IMR-90 (cell line): ENCODE measurements at regions not wholly inside any gene's neighbourhood (a gene's known extent, or its start where the extent isn't known, plus 50 kb on each side); places are given as distances from the start of the nearest gene placed in this dataset.

Source experiments
- ATAC-seq: fragments of 200-7000 bp; cut with Tn5 transposase; 2 replicates; pipeline ENCODE4 v1.9.1; 2020; ENCODE audit warnings: low read depth, mild to moderate bottlenecking, moderate library complexity
- BruUV-seq: library from RNA; stranded (reverse); fragments of 400-500 nt; replicated peaks from 2 replicates; lab custom pipeline; 2021; lab: Mats Ljungman, UMichigan
- CTCF ChIA-PET: fragments of 300-600 bp; formaldehyde crosslinking; extraction: SDS; loops from one replicate; lab custom pipeline; 2021; ENCODE audit warnings: antibody characterized with exemption; lab: Yijun Ruan, JAX
- POLR2A ChIA-PET: fragments of 300-600 bp; sonication (Branson Sonifier 250); formaldehyde crosslinking; loops from one replicate; lab custom pipeline; 2022; ENCODE audit warnings: antibody characterized with exemption; ENCODE audit not compliant: unreplicated experiment; lab: Charles Lee
- DNase-seq: peaks from one replicate; pipeline ENCODE4 v3.0.0; 2013
- H2AFZ ChIP-seq: replicated peaks from 2 replicates; pipeline ENCODE3; 2013; ENCODE audit warnings: low read length, mild to moderate bottlenecking; ENCODE audit not compliant: poor library complexity
- H2AK5ac ChIP-seq: 2 replicates; pipeline ENCODE4 v1.6.1; 2013; ENCODE audit warnings: low read depth, low read length, inconsistent platforms
- H2AK9ac ChIP-seq: replicated peaks from 2 replicates; pipeline ENCODE3; 2013; ENCODE audit warnings: mild to moderate bottlenecking, low read depth, low read length, moderate library complexity; ENCODE audit not compliant: poor library complexity
- H2BK120ac ChIP-seq: 2 replicates; pipeline ENCODE4 v1.6.1; 2013; ENCODE audit warnings: low read depth, low read length, inconsistent platforms
- H2BK15ac ChIP-seq: 3 replicates; pipeline ENCODE4 v1.6.1; 2013; ENCODE audit warnings: low read depth, low read length, inconsistent platforms
- H2BK20ac ChIP-seq: 2 replicates; pipeline ENCODE4 v1.6.1; 2013; ENCODE audit warnings: low read depth, mild to moderate bottlenecking, inconsistent platforms, low read length, moderate library complexity
- H2BK5ac ChIP-seq: 2 replicates; pipeline ENCODE4 v1.6.1; 2013; ENCODE audit warnings: mild to moderate bottlenecking, low read depth, low read length, inconsistent platforms; ENCODE audit not compliant: poor library complexity, severe bottlenecking
- H3K14ac ChIP-seq: replicated peaks from 2 replicates; pipeline ENCODE4 v1.6.1; 2013; ENCODE audit warnings: low read depth, low read length, inconsistent platforms
- H3K18ac ChIP-seq: 2 replicates; pipeline ENCODE4 v1.6.1; 2013; ENCODE audit warnings: low read depth, low read length, control low read depth
- H3K23ac ChIP-seq: 2 replicates; pipeline ENCODE4 v1.6.1; 2013; ENCODE audit warnings: low read depth, low read length, inconsistent platforms
- H3K27ac ChIP-seq: 2 replicates; pipeline ENCODE4 v1.5.1; 2013; ENCODE audit warnings: mild to moderate bottlenecking, control low read depth, low read length; ENCODE audit not compliant: insufficient read depth
- H3K27me3 ChIP-seq: 2 replicates; pipeline ENCODE4 v1.6.1; 2013; ENCODE audit warnings: low read length; ENCODE audit not compliant: control insufficient read depth, insufficient read depth
- H3K36me3 ChIP-seq: 2 replicates; pipeline ENCODE4 v1.6.1; 2013; ENCODE audit warnings: low read length, mixed read lengths; ENCODE audit not compliant: control insufficient read depth, insufficient read depth
- H3K4ac ChIP-seq: 2 replicates; pipeline ENCODE4 v1.6.1; 2013; ENCODE audit warnings: low read depth, low read length, inconsistent platforms
- H3K4me1 ChIP-seq: 2 replicates; pipeline ENCODE4 v1.6.1; 2013; ENCODE audit warnings: low read length, mixed read lengths; ENCODE audit not compliant: control insufficient read depth, insufficient read depth
- H3K4me2 ChIP-seq: 2 replicates; pipeline ENCODE4 v1.6.1; 2013; ENCODE audit warnings: low read depth, mild to moderate bottlenecking, control low read depth, low read length, moderate library complexity
- H3K4me3 ChIP-seq: 2 replicates; pipeline ENCODE4 v1.5.1; 2013; ENCODE audit warnings: low read depth, mild to moderate bottlenecking, control low read depth, low read length, moderate library complexity; ENCODE audit not compliant: insufficient read depth
- H3K56ac ChIP-seq: 2 replicates; pipeline ENCODE4 v1.6.1; 2013; ENCODE audit warnings: low read length, inconsistent platforms; ENCODE audit not compliant: insufficient read depth; ENCODE audit errors: extremely low read depth
- H3K79me1 ChIP-seq, 2 experiments: 2 replicates each; pipeline ENCODE4 v1.6.1; 2013; ENCODE audit warnings: low read length in 2 of 2, inconsistent platforms in 1 of 2, low read depth in 1 of 2
- H3K9ac ChIP-seq: 2 replicates; pipeline ENCODE4 v1.6.1; 2013; ENCODE audit warnings: low read depth, low read length, control low read depth
- H3K9me1 ChIP-seq: 2 replicates; pipeline ENCODE4 v1.6.1; 2013; ENCODE audit warnings: low read length, inconsistent platforms; ENCODE audit not compliant: insufficient read depth
- H3K9me3 ChIP-seq: 2 replicates; pipeline ENCODE4 v1.6.1; 2013; ENCODE audit warnings: low read length; ENCODE audit not compliant: control insufficient read depth, insufficient read depth
- H4K20me1 ChIP-seq: 2 replicates; pipeline ENCODE4 v1.6.1; 2013; ENCODE audit warnings: low read length, inconsistent platforms; ENCODE audit not compliant: insufficient read depth
- H4K5ac ChIP-seq: 2 replicates; pipeline ENCODE4 v1.6.1; 2013; ENCODE audit warnings: mild to moderate bottlenecking, low read depth, low read length, control low read depth
- H4K8ac ChIP-seq, 2 experiments: 2 replicates each; pipeline ENCODE4 v1.6.1; 2013; ENCODE audit warnings: low read depth in 2 of 2, low read length in 2 of 2, control low read depth in 1 of 2, inconsistent platforms in 1 of 2
- H4K91ac ChIP-seq: 2 replicates; pipeline ENCODE4 v1.6.1; 2013; ENCODE audit warnings: low read depth, low read length, inconsistent platforms; ENCODE audit not compliant: insufficient read depth
- FOS ChIP-seq: fragments of 150-350 bp; IDR thresholded peaks from 2 replicates; pipeline ENCODE4 v1.6.1; 2016; ENCODE audit warnings: low read depth, low read length
- MAZ ChIP-seq: IDR thresholded peaks from 2 replicates; pipeline ENCODE4 v1.6.1; 2012; ENCODE audit warnings: low read depth, mild to moderate bottlenecking, low read length, improper control_type of control experiment, moderate library complexity, borderline replicate concordance
- NFE2L2 ChIP-seq: fragments of 150-350 bp; IDR thresholded peaks from 2 replicates; pipeline ENCODE4 v1.6.1; 2016; ENCODE audit warnings: low read depth, mild to moderate bottlenecking, low read length
- POLR2A ChIP-seq: IDR thresholded peaks from 2 replicates; pipeline ENCODE4 v1.6.1; 2012; ENCODE audit warnings: mild to moderate bottlenecking, low read depth, low read length
- RCOR1 ChIP-seq: IDR thresholded peaks from 2 replicates; pipeline ENCODE4 v1.6.1; 2012; ENCODE audit warnings: mild to moderate bottlenecking, low read length, improper control_type of control experiment; ENCODE audit not compliant: insufficient replicate concordance
- RFX5 ChIP-seq: IDR thresholded peaks from 2 replicates; pipeline ENCODE4 v1.8.0; 2012; ENCODE audit warnings: low read depth, mild to moderate bottlenecking, low read length, moderate library complexity
- WGBS, 2 experiments: methylation state at CpG; one replicate each; pipeline versions ENCODE4 v1.1.5 to v1.1.7; 2013; ENCODE audit warnings: missing lambda C conversion rate in 2 of 2; ENCODE audit not compliant: insufficient read length in 1 of 2; ENCODE audit errors: extremely low coverage in 2 of 2; 5-methylcytosine and 5-hydroxymethylcytosine counted together
- dilution Hi-C: fragments of 300-500 bp; cut with HindIII; formaldehyde crosslinking; loops from one replicate; pipeline ENCODE4 v1.14.3; 2018; ENCODE audit warnings: low sequenced_read_pairs; ENCODE audit not compliant: unreplicated experiment
- in situ Hi-C: fragments of 300-500 bp; cut with MboI; formaldehyde crosslinking; loops from 3 replicates; pipeline ENCODE4 v1.14.3; 2019; ENCODE audit warnings: low sequenced_read_pairs, inconsistent platforms, mixed read lengths
- intact Hi-C: fragments of 100-400 bp; cut with micrococcal nuclease; formaldehyde crosslinking; loops from 2 replicates; pipeline ENCODE4 v1.10.0; 2022

DNA sequence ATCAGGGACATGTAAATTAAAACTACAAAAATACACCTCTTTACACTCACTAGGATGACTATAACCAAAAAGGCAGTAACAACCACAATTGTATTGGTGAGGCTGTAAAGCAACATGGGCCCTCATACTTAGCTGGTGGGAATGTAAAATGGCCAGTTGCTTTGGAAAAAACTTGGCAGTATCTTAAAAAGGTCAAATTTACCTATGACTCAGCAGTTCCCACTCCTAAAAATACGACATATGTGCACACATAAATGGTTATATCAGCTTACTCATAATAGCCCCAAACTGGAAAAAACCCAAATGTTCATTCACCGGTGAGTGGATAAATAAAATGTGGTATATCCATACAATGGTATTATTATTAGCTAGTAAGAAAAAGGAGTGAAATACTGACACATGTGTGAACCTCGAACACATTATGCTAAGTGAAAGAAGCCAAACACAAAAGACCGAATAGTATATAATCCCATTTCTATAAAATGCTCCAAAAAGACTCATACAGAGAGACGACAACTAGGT, 391.4 kb downstream of the NPIPA8 start:
- no peak overlapping the region for H3K4ac ChIP-seq
- H4K91ac ChIP-seq = no peak overlapping the region
- dilution Hi-C loops (no loop called here), in situ Hi-C loops (no loop called here), intact Hi-C loops (no loop called here)
- H2BK120ac ChIP-seq = no peak overlapping the region
- no peaks in the 10 kb centered on the region for H4K20me1 ChIP-seq
- ATAC-seq (no peak), DNase-seq (no peak)
- no peak overlapping the region for H3K27ac ChIP-seq
- no peaks in the 10 kb centered on the region for H3K9me3 ChIP-seq
- no peaks in the 10 kb centered on the region for H3K79me1 ChIP-seq
- no peak overlapping the region for H3K14ac ChIP-seq
- H2AK9ac ChIP-seq = no peak overlapping the region
- H2BK5ac ChIP-seq = no peak overlapping the region
- no peak overlapping the region for H2AK5ac ChIP-seq
- no peak overlapping the region for H3K23ac ChIP-seq
- H4K8ac ChIP-seq = no peak overlapping the region
- no peak overlapping the region for H3K18ac ChIP-seq
- H3K36me3 ChIP-seq = no peaks in the 10 kb centered on the region
- H2AFZ ChIP-seq = no peak overlapping the region
- H3K27me3 ChIP-seq = no peaks in the 10 kb centered on the region
- ChIA-PET CTCF (no interaction called here), POLR2A (no interaction called here)
- H4K5ac ChIP-seq = no peak overlapping the region
- H3K9ac ChIP-seq = no peak overlapping the region
- no peak overlapping the region for H3K4me3 ChIP-seq
- no peaks in the 10 kb centered on the region for H3K9me1 ChIP-seq
- H3K56ac ChIP-seq = no peak overlapping the region
- no peaks in the 10 kb centered on the region for H3K4me1 ChIP-seq
- no TSS peak for BruUV-seq
- H3K4me2 ChIP-seq = no peak overlapping the region
- no CpG with 5 or more reads among the region's 5 CpGs for WGBS, 2 experiments
- H2BK20ac ChIP-seq = no peak overlapping the region
- TF ChIP-seq RCOR1 (no peak), POLR2A (no peak), FOS (no peak), MAZ (no peak), NFE2L2 (peak; percentile 73), RFX5 (no peak)
- no peak overlapping the region for H2BK15ac ChIP-seq
